Nephron progenitor cell (in vitro differentiated cells): ENCODE measurements at regions not wholly inside any gene's neighbourhood (a gene's known extent, or its start where the extent isn't known, plus 50 kb on each side); places are given as distances from the start of the nearest gene placed in this dataset.

Experiments
- DNase-seq: peaks from one replicate; pipeline ENCODE4 v3.0.0; 2021
- H3K27ac Mint-ChIP-seq: 2 replicates; pipeline ENCODE4 v1.8.0; 2021; ENCODE audit warnings: mild to moderate bottlenecking, moderate library complexity, mixed read lengths
- H3K27me3 Mint-ChIP-seq: 2 replicates; pipeline ENCODE4 v1.8.0; 2021; ENCODE audit warnings: mild to moderate bottlenecking, low read depth, mixed read lengths; ENCODE audit not compliant: poor library complexity
- H3K36me3 Mint-ChIP-seq: 2 replicates; pipeline ENCODE4 v1.8.0; 2021; ENCODE audit warnings: low read depth, mixed read lengths
- H3K4me1 Mint-ChIP-seq: 2 replicates; pipeline ENCODE4 v1.8.0; 2021; ENCODE audit warnings: mixed read lengths
- H3K4me3 Mint-ChIP-seq: 2 replicates; pipeline ENCODE4 v1.8.0; 2021; ENCODE audit warnings: mild to moderate bottlenecking, moderate library complexity, mixed read lengths
- H3K9me3 Mint-ChIP-seq: 2 replicates; pipeline ENCODE4 v1.8.0; 2021; ENCODE audit warnings: mild to moderate bottlenecking, moderate library complexity, mixed read lengths
- TF ChIP-seq, protein P1 (sequence below): fragments of 200-600 bp; sonication (generic); IDR thresholded peaks from 2 replicates; pipeline ENCODE4 v1.5.0; 2021; ENCODE audit warnings: antibody characterized with exemption

DNA sequence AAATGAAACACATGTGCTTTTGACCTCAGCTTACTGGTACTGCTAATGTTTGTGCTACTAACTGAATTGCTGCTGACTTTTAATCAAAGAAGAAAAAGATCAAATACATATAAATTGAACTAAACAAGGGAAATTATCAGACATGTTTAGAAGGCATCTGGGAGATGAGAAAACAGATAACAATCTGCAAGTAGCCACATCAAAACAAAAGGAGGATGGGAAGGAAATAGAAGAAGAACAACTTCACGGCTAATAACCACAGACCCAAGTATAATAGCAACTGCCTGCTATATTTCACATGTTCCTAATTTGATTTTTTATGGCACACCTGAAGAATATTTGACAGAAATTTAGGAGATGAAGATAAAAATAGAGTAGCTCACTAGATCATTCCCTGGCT is 542.6 kb upstream of the SYT4 start:
- TF ChIP-seq, protein P1, sequence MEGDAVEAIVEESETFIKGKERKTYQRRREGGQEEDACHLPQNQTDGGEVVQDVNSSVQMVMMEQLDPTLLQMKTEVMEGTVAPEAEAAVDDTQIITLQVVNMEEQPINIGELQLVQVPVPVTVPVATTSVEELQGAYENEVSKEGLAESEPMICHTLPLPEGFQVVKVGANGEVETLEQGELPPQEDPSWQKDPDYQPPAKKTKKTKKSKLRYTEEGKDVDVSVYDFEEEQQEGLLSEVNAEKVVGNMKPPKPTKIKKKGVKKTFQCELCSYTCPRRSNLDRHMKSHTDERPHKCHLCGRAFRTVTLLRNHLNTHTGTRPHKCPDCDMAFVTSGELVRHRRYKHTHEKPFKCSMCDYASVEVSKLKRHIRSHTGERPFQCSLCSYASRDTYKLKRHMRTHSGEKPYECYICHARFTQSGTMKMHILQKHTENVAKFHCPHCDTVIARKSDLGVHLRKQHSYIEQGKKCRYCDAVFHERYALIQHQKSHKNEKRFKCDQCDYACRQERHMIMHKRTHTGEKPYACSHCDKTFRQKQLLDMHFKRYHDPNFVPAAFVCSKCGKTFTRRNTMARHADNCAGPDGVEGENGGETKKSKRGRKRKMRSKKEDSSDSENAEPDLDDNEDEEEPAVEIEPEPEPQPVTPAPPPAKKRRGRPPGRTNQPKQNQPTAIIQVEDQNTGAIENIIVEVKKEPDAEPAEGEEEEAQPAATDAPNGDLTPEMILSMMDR = no peak
- Mint-ChIP-seq H3K9me3 (peaks cover 20% of the 10 kb centered on the region), H3K4me1 (peaks cover 18% of the 10 kb centered on the region), H3K27ac (peak overlapping the region; percentile 60), H3K4me3 (no peak overlapping the region), H3K27me3 (no peaks in the 10 kb centered on the region), H3K36me3 (peaks cover 12% of the 10 kb centered on the region)
- DNase-seq = no peak

DNA sequence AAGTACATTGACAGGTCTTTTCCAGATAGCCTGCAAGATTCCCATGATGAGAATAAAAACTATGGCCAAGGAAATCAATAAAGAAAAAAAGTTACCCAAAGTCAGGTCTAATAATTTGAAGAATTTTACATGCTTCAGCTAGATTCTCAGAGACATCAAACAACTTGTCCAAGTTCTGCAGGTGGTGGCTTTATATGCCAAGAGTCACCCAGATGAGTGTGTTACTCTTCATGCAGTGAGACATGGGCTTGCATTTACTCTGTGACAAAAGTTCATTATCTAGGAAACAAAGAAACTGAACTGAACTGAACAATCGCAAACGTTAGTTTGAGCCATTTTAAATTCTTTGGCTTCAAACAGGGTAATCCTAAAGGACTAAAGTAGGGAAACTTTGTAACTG is 548.5 kb upstream of the SYT4 start:
- H3K36me3 Mint-ChIP-seq = no peaks in the 10 kb centered on the region
- H3K4me3 Mint-ChIP-seq = no peak overlapping the region
- TF ChIP-seq, protein P1 = no peak
- no peak overlapping the region for H3K27ac Mint-ChIP-seq
- H3K9me3 Mint-ChIP-seq = no peaks in the 10 kb centered on the region
- no peak for DNase-seq
- H3K4me1 Mint-ChIP-seq = peaks cover 32% of the 10 kb centered on the region
- no peaks in the 10 kb centered on the region for H3K27me3 Mint-ChIP-seq

DNA sequence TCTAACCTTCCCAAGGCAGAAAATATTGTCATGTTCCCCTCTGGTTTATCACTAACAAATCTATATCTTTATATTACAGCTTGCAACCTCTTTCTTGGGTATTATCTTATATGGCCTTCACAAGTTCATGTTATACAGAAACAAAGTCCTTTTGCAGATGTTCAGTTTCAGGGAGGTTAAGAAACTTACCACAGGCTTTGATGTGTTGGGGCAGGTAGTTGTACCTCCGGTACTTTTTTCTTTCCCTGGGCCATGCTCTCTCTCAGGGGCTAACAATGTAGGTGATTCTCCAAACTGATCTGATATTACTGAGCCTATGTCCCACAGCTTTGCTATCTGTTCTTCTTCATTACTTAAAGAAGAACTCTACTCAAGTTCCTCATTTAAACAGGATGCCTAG is 548.9 kb upstream of the SYT4 start:
- H3K9me3 Mint-ChIP-seq = no peaks in the 10 kb centered on the region
- TF ChIP-seq, protein P1 = no peak
- no peak overlapping the region for H3K4me3 Mint-ChIP-seq
- peaks cover 37% of the 10 kb centered on the region for H3K4me1 Mint-ChIP-seq
- H3K27ac Mint-ChIP-seq = no peak overlapping the region
- H3K27me3 Mint-ChIP-seq = no peaks in the 10 kb centered on the region
- no peaks in the 10 kb centered on the region for H3K36me3 Mint-ChIP-seq
- no peak for DNase-seq

DNA sequence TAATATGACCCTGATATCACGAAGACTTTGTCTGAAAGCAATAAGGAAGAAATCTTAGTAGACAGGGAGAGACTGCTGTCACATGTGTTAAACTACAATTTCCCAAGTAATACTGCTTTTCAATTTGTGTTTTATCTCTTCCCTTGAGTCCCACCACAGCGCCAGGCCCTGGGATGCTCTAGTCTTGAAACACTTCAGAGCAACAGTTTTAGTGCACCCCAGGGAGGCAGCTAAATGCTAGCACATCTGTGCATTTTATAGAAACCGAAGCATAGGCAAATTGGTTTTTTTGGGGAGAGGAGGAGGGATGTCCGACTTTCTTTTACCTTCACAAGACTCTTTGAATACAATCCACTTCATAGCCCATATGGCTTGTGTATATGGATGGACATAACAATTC is 550.0 kb upstream of the SYT4 start:
- H3K27ac Mint-ChIP-seq = no peak overlapping the region

DNA sequence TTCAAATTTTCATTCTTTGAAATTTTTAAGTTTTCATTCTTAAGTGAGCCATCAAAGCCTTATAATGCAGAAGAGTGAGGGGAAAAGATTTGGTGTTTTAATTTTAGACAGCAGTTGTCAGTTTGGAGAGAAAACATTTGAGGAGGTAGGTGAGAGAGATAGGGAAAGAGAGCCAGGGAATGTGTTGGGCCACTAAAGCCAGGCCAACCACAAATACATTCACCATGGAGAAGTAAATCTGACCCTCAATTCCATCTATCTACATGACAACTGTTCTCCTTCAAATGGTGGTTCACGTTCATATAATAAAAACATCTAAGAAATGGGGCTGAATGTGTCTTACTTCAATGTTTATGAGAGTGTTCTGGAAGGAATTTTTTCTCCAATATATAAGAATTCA is 553.0 kb upstream of the SYT4 start:
- no peaks in the 10 kb centered on the region for H3K9me3 Mint-ChIP-seq
- peaks cover 33% of the 10 kb centered on the region for H3K4me1 Mint-ChIP-seq
- TF ChIP-seq, protein P1 = no peak
- no peaks in the 10 kb centered on the region for H3K36me3 Mint-ChIP-seq
- H3K27me3 Mint-ChIP-seq = no peaks in the 10 kb centered on the region
- no peak for DNase-seq
- no peak overlapping the region for H3K4me3 Mint-ChIP-seq
- H3K27ac Mint-ChIP-seq = peak overlapping the region; percentile 95

More for the DNA sequence above, 550.0 kb upstream of the SYT4 start:
- DNase-seq = no peak
- Mint-ChIP-seq H3K27me3 (no peaks in the 10 kb centered on the region), H3K4me3 (no peak overlapping the region), H3K9me3 (no peaks in the 10 kb centered on the region), H3K4me1 (peaks cover 38% of the 10 kb centered on the region), H3K36me3 (no peaks in the 10 kb centered on the region)
- TF ChIP-seq, protein P1 = no peak

DNA sequence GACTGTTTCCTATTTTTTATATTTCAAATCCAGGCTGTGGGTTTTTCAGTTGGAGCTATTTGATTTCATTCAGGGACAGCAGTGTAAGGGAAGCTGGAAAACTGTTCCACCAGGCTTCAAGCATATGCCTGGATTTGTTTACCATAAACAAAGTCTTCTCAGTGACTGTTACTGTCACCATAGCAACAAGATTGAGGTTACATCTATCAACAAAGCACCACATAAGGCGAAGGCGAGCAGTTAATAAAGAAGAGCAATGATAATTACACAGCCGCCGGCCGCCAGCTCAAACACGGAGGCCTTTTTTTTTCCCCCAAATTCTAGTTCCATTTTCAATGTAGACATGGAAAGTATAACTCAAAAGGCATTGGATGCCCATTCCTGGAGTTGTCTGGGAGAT is 553.7 kb upstream of the SYT4 start:
- Mint-ChIP-seq H3K4me1 (peaks cover 33% of the 10 kb centered on the region), H3K9me3 (no peaks in the 10 kb centered on the region), H3K27ac (peak overlapping the region; percentile 95), H3K27me3 (no peaks in the 10 kb centered on the region), H3K4me3 (no peak overlapping the region), H3K36me3 (no peaks in the 10 kb centered on the region)
- TF ChIP-seq, protein P1 = no peak
- no peak for DNase-seq
